GM12874 (cell line): ENCODE measurements at regions not wholly inside any gene's neighbourhood (a gene's known extent, or its start where the extent isn't known, plus 50 kb on each side); places are given as distances from the start of the nearest gene placed in this dataset.

Source experiments
- TF ChIP-seq, protein P1 (sequence below): IDR thresholded peaks from 2 replicates; pipeline ENCODE4 v1.5.1; 2011; ENCODE audit warnings: low read depth, mild to moderate bottlenecking, control low read depth, low read length, moderate library complexity; ENCODE audit not compliant: insufficient read depth

DNA sequence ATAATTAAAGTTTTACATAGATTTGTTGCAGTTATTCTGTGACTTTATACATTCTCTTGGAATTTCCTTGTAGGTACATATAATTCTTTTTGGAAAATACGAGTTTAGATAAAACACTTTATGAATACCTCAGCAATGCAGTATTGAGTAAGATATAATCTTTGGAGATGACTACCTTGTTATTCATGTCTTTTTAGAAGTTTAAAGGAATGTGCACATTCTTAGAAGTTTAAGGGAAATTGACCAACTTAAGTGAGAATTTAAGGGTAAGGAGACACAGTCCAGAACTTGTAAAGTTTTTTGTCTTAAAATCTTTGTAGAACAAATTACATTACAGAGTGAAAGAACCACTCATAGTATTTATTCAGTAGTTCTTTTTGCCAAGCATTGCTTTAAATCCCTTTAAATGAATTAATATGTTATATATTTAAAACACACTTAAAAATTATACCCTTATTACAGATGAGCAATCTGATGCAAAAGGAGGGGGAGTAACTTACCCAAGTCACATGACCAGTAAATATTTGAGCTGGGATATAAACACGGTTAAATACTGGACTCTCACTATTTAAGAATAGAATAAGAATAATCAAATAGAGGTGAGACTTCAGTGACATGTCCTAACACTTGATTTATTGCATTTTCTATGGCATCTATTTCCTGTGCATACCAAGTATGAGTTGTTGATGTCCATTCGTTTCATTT is 139.5 kb upstream of the FERD3L start:
- TF ChIP-seq, protein P1, sequence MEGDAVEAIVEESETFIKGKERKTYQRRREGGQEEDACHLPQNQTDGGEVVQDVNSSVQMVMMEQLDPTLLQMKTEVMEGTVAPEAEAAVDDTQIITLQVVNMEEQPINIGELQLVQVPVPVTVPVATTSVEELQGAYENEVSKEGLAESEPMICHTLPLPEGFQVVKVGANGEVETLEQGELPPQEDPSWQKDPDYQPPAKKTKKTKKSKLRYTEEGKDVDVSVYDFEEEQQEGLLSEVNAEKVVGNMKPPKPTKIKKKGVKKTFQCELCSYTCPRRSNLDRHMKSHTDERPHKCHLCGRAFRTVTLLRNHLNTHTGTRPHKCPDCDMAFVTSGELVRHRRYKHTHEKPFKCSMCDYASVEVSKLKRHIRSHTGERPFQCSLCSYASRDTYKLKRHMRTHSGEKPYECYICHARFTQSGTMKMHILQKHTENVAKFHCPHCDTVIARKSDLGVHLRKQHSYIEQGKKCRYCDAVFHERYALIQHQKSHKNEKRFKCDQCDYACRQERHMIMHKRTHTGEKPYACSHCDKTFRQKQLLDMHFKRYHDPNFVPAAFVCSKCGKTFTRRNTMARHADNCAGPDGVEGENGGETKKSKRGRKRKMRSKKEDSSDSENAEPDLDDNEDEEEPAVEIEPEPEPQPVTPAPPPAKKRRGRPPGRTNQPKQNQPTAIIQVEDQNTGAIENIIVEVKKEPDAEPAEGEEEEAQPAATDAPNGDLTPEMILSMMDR, result no peak

- TF ChIP-seq, protein P1, result no peak
Measured at GRCh38 chr7:19284136-19284535, 138.9 kb upstream of the FERD3L start.

DNA sequence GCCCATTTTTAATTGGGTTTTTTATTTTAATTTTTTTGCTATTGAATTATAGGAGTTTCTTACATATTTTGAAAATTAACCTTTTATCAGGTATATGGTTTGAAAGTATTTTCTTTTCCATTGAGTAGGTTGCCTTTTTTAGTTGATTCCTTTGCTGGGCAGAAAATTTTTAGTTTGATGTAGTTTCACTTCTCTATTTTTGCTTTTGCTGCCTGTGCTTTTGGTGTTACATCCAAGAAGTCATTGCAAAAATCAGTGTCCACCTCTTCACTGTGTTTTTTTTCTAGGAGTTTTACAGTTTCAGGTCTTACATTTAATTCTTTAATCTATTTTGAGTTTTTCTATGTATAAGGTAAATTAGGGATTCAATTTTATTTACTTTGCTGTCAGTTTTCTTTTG is 129.8 kb upstream of the FERD3L start:
- TF ChIP-seq, protein P1, result no peak

DNA sequence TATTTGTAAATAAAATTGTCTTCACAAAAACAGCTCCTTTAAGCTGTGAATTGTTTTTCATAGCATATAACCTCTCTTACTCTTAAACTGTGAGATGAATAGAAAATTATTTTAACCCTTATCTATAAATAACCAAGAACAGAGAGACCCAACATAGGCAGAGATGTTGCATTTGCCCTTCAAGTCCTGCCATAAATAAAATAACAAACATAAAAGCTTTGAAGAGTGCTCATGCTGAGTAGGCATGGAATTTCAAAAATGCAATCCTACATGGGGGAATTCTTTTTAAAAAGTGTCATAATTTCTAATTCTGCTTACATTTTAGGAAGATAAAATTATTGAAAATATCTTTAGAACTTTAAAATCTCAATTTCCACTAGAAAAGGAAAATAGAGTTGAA is 124.1 kb upstream of the FERD3L start:
- TF ChIP-seq, protein P1, result no peak

GRCh38 chr7:19268737-19269136 is 123.5 kb upstream of the FERD3L start:
- TF ChIP-seq, protein P1, result no peak

DNA sequence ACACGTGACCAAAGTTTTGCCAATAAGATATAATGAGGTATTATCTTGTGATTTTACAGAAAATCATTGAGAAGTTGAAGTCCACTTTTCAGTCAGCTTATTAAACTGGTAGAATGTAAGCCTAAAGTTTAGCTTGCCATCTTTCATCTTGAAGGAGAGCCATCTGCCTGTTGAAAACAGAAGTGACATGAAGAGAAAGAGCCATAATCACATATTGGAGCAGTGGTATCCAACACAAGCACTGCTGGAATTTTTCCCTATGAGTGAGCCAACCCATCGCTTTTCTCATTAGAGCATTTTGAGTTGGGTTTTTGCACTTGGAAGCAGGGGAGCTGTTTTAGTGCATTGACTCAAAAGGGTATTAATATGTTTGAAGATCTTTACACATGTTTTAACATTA is 117.6 kb upstream of the FERD3L start:
- TF ChIP-seq, protein P1, result no peak

DNA sequence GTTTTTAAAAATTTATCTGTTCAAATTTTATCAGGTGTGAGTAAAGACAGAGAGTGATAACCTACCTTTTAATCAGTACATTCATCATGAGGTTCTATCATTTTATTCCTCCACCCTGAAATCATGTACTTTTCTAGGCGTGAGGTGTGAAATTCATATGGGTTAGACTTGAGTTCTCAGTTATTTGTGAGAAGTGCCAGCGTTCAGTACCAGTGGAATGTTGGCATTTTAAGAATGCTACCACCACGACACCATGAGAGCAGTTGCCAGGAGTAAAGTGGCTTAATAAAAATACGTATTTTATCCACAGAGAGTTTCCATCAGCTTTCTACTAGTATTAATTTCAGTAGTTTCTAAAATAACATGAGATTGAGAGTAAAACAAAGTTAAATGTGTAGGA is 104.1 kb upstream of the FERD3L start:
- TF ChIP-seq, protein P1, result no peak

DNA sequence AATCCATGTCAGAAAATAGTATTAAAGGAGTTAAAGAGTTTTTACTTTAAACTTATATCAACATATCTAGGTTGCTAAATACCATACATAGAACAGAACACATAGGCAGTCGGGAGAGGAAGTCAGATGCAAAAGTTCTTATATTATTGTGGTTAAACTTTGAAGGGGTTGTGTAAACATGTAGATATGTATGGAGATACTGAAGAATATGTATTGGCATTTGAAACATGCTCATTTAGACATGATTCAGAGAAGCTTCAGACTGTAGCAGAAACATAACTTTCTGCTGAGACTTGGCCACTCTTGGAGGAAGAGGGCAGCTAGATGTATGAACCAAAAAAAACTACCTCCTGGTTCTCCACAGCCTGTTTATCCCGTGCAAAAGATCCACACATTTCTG is 103.5 kb upstream of the FERD3L start:
- TF ChIP-seq, protein P1, result no peak
